H1 (cell line): ENCODE measurements at regions not wholly inside any gene's neighbourhood (a gene's known extent, or its start where the extent isn't known, plus 50 kb on each side); places are given as distances from the start of the nearest gene placed in this dataset.

Source experiments
- CTCF ChIA-PET: fragments of 300-600 bp; sonication (Branson Sonifier 250); formaldehyde crosslinking; loops from one replicate; lab custom pipeline; 2021; ENCODE audit not compliant: partially characterized antibody; lab: Charles Lee
- POLR2A ChIA-PET: fragments of 300-600 bp; sonication (Branson Sonifier 250); formaldehyde crosslinking; loops from one replicate; lab custom pipeline; 2021; ENCODE audit warnings: inconsistent platforms; ENCODE audit not compliant: partially characterized antibody; lab: Charles Lee
- DNase-seq, 2 experiments: peaks; one replicate each; pipeline versions ENCODE4 v3.0.0 to v3.0.0-alpha.2; 2010 to 2022; ENCODE audit warnings: low spot score in 2 of 2, low read depth in 1 of 2, mixed read lengths in 1 of 2
- FAIRE-seq: peaks from 2 replicates; lab custom pipeline; 2011; peaks lifted over from hg19 to GRCh38; lab: Jason Lieb, UNC
- H2AFZ ChIP-seq: 2 replicates; pipeline ENCODE4 v1.8.1; 2012; ENCODE audit warnings: low read length, inconsistent platforms
- H2AK5ac ChIP-seq: 2 replicates; pipeline ENCODE4 v1.6.1; 2013; ENCODE audit warnings: low read depth, low read length
- H2BK120ac ChIP-seq: replicated peaks from 2 replicates; pipeline ENCODE3; 2013; ENCODE audit warnings: low read depth, low read length, inconsistent platforms
- H2BK12ac ChIP-seq: 2 replicates; pipeline ENCODE4 v1.6.1; 2013; ENCODE audit warnings: low read depth, low read length
- H2BK15ac ChIP-seq: 2 replicates; pipeline ENCODE4 v1.6.1; 2013; ENCODE audit warnings: low read length
- H2BK20ac ChIP-seq: 2 replicates; pipeline ENCODE4 v1.6.1; 2013; ENCODE audit warnings: low read length
- H2BK5ac ChIP-seq: 2 replicates; pipeline ENCODE4 v1.6.1; 2013; ENCODE audit warnings: low read depth, low read length
- H3K14ac ChIP-seq: 2 replicates; pipeline ENCODE4 v1.6.1; 2013; ENCODE audit warnings: inconsistent platforms; ENCODE audit not compliant: insufficient read length
- H3K18ac ChIP-seq: 2 replicates; pipeline ENCODE4 v1.6.1; 2013; ENCODE audit warnings: low read length; ENCODE audit errors: extremely low read depth
- H3K23ac ChIP-seq: 2 replicates; pipeline ENCODE4 v1.6.1; 2013; ENCODE audit warnings: inconsistent platforms; ENCODE audit not compliant: insufficient read length
- H3K23me2 ChIP-seq: 2 replicates; pipeline ENCODE4 v1.6.1; 2013; ENCODE audit warnings: low read depth, low read length
- H3K27ac ChIP-seq: 2 replicates; pipeline ENCODE4 v1.6.1; 2011; ENCODE audit warnings: low read depth, low read length, inconsistent platforms
- H3K27me3 ChIP-seq, 4 experiments: replicated peaks in 1 of 4; 1 replicate in 1 of 4; 2 replicates in 3 of 4; pipeline versions ENCODE4 v1.6.1 to v1.8.1; 2011 to 2013; ENCODE audit warnings: low read length in 3 of 4, mild to moderate bottlenecking in 3 of 4, inconsistent platforms in 2 of 4, mixed read lengths in 2 of 4, moderate library complexity in 1 of 4; ENCODE audit not compliant: control insufficient read depth in 3 of 4, insufficient read depth in 3 of 4; ENCODE audit errors: extremely low read depth in 1 of 4
- H3K36me3 ChIP-seq, 4 experiments: 2 replicates each; pipeline versions ENCODE4 v1.6.1 to v1.8.1; 2011 to 2013; ENCODE audit warnings: mild to moderate bottlenecking in 4 of 4, low read length in 3 of 4, moderate library complexity in 2 of 4, control low read depth in 1 of 4, inconsistent platforms in 1 of 4; ENCODE audit not compliant: insufficient read depth in 4 of 4, control insufficient read depth in 2 of 4
- H3K4ac ChIP-seq: replicated peaks from 2 replicates; pipeline ENCODE3; 2013; ENCODE audit warnings: low read length, low read depth, mixed read lengths, inconsistent platforms; ENCODE audit not compliant: insufficient read length
- H3K4me1 ChIP-seq, 4 experiments: replicated peaks in 1 of 4; 1 replicate in 1 of 4; 2 replicates in 3 of 4; pipeline versions ENCODE4 v1.6.1 to v1.8.1; 2011 to 2013; ENCODE audit warnings: low read length in 3 of 4, inconsistent platforms in 2 of 4, mixed read lengths in 1 of 4; ENCODE audit not compliant: insufficient read depth in 4 of 4, control insufficient read depth in 3 of 4
- H3K4me2 ChIP-seq, 2 experiments: 2 replicates each; pipeline versions ENCODE4 v1.6.1 to v1.8.1; 2011 to 2013; ENCODE audit warnings: low read depth in 2 of 2, low read length in 2 of 2, control low read depth in 1 of 2, inconsistent platforms in 1 of 2, mild to moderate bottlenecking in 1 of 2; ENCODE audit not compliant: insufficient read depth in 1 of 2
- H3K4me3 ChIP-seq, 4 experiments: fragments of 200-600, 300-600 bp in 1 of 4; sonication (generic), shearing (Covaris generic), sonication (Bioruptor Twin) in 1 of 4; 2 replicates each; pipeline versions ENCODE4 v1.5.1 to v1.8.1; 2011 to 2016; ENCODE audit warnings: low read length in 4 of 4, low read depth in 3 of 4, control low read depth in 2 of 4, inconsistent platforms in 2 of 4, mild to moderate bottlenecking in 2 of 4, mixed read lengths in 1 of 4, moderate library complexity in 1 of 4; ENCODE audit not compliant: insufficient read depth in 2 of 4; ENCODE audit errors: extremely low read depth in 1 of 4
- H3K56ac ChIP-seq: replicated peaks from 2 replicates; pipeline ENCODE3; 2013; ENCODE audit warnings: low read depth, mild to moderate bottlenecking, mixed read lengths, low read length, inconsistent platforms; ENCODE audit not compliant: insufficient read length
- H3K79me1 ChIP-seq: 2 replicates; pipeline ENCODE4 v1.6.1; 2013; ENCODE audit warnings: low read depth, low read length, control low read depth
- H3K79me2 ChIP-seq, 2 experiments: 2 replicates each; pipeline versions ENCODE4 v1.6.1 to v1.8.1; 2012 to 2013; ENCODE audit warnings: low read length in 2 of 2, mild to moderate bottlenecking in 2 of 2, inconsistent platforms in 1 of 2; ENCODE audit not compliant: insufficient read depth in 2 of 2, control insufficient read depth in 1 of 2
- H3K9ac ChIP-seq, 4 experiments: replicated peaks in 1 of 4; 1 replicate in 1 of 4; 2 replicates in 3 of 4; pipeline versions ENCODE4 v1.6.1 to v1.8.1; 2011 to 2013; ENCODE audit warnings: low read depth in 3 of 4, low read length in 3 of 4, control low read depth in 2 of 4, mild to moderate bottlenecking in 2 of 4, moderate library complexity in 2 of 4, inconsistent platforms in 1 of 4; ENCODE audit errors: extremely low read depth in 1 of 4
- H3K9me3 ChIP-seq, 2 experiments: 2 replicates each; pipeline versions ENCODE4 v1.6.1 to v1.8.1; 2012 to 2013; ENCODE audit warnings: mild to moderate bottlenecking in 2 of 2, moderate library complexity in 2 of 2, control low read depth in 1 of 2, inconsistent platforms in 1 of 2, low read depth in 1 of 2, low read length in 1 of 2, mixed read lengths in 1 of 2; ENCODE audit not compliant: insufficient read depth in 2 of 2
- H4K20me1 ChIP-seq, 2 experiments: replicated peaks in 1 of 2; 2 replicates each; pipeline versions ENCODE3 to v1.8.1; 2011 to 2013; ENCODE audit warnings: inconsistent platforms in 2 of 2, low read length in 2 of 2, mild to moderate bottlenecking in 1 of 2; ENCODE audit not compliant: insufficient read depth in 2 of 2, control insufficient read depth in 1 of 2
- H4K5ac ChIP-seq: 2 replicates; pipeline ENCODE4 v1.6.1; 2013; ENCODE audit warnings: low read length, low read depth, mixed read lengths, inconsistent platforms; ENCODE audit not compliant: insufficient read length
- H4K8ac ChIP-seq: 2 replicates; pipeline ENCODE4 v1.8.0; 2013; ENCODE audit warnings: mild to moderate bottlenecking, moderate library complexity, low read length, inconsistent platforms; ENCODE audit not compliant: insufficient read depth; ENCODE audit errors: extremely low read depth
- H4K91ac ChIP-seq: replicated peaks from 2 replicates; pipeline ENCODE3; 2013; ENCODE audit warnings: low read length, mixed read lengths, inconsistent platforms; ENCODE audit not compliant: insufficient read length
- ASH2L ChIP-seq: fragments of 200-600, 300-600 bp; sonication (generic); IDR thresholded peaks from one replicate; pipeline ENCODE4 v1.7.1; 2017; ENCODE audit warnings: low read length
- EGR1 ChIP-seq: IDR thresholded peaks from 2 replicates; pipeline ENCODE4 v1.6.1; 2011; ENCODE audit warnings: low read depth, low read length, borderline replicate concordance
- WGBS, 2 experiments: shearing (Covaris generic) in 1 of 2; methylation state at CpG; one replicate each; pipeline versions ENCODE4 v1.1.6 to v1.1.7; 2013 to 2015; ENCODE audit warnings: low lambda C conversion rate in 2 of 2, mixed read lengths in 2 of 2, inconsistent platforms in 1 of 2, low coverage in 1 of 2, missing lambda C conversion rate in 1 of 2; ENCODE audit not compliant: insufficient replicate concordance in 2 of 2, insufficient coverage in 1 of 2, insufficient read length in 1 of 2; ENCODE audit errors: extremely low coverage in 1 of 2, missing lambda C conversion rate in 1 of 2; 5-methylcytosine and 5-hydroxymethylcytosine counted together

DNA sequence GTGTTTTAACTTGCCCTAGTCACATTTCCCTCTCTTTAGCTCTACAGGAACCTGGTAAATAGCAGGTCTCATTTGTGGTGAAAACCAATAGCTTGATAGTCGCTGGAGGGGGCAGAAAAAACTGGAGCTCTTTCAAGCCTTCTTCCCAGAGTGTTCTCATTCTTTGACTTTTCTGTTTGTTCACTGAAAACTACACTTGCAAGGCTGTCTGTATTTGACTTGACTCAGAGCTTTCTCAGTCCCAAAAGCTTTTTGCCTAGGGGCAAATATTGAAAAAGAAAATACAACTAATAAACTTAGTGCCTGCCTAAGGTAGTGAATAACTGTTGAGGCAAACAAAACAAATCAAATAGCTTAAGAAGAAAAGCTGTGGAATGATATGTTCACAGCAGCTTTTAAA is 217.1 kb upstream of the CHRM3 start:
- no peak overlapping the region for H3K18ac ChIP-seq
- H3K27ac ChIP-seq, result no peak overlapping the region
- FAIRE-seq, result no peak
- no peak overlapping the region for H3K4ac ChIP-seq
- H3K9me3 ChIP-seq, result 0 out of 4 replicates have a peak, but pooled peaks cover 0 to 5% of the 10 kb centered on the region in 2 experiments
- no peak overlapping the region for H2AK5ac ChIP-seq
- TF ChIP-seq EGR1 (no peak), ASH2L (no peak)
- ChIA-PET POLR2A (no interaction called here), CTCF (interaction anchor here (0.5 kb wide), 1 partner anchor 328 kb away, joined by 3 read pairs; no protein-coding TSS in a partner anchor)
- no peak overlapping the region for H3K56ac ChIP-seq
- no peak overlapping the region for H2BK15ac ChIP-seq
- no peak overlapping the region for H3K23ac ChIP-seq
- 93% methylated on average over 1 of the region's 1 CpG; no CpG with 5 or more reads in 1 of the 2 experiments for WGBS, 2 experiments
- H2BK120ac ChIP-seq, result no peak overlapping the region
- no peaks in the 10 kb centered on the region for H3K79me1 ChIP-seq
- H4K20me1 ChIP-seq, result no peaks in the 10 kb centered on the region
- H2BK12ac ChIP-seq, result no peak overlapping the region
- H4K5ac ChIP-seq, result no peak overlapping the region
- no peak overlapping the region for H4K8ac ChIP-seq
- H2BK5ac ChIP-seq, result no peak overlapping the region
- DNase-seq, result no peak
- no peaks in the 10 kb centered on the region for H3K4me1 ChIP-seq
- H3K9ac ChIP-seq, result no peak overlapping the region
- H3K27me3 ChIP-seq, result no peaks in the 10 kb centered on the region
- no peak overlapping the region for H4K91ac ChIP-seq
- H3K4me3 ChIP-seq, result no peak overlapping the region
- no peaks in the 10 kb centered on the region for H3K36me3 ChIP-seq
- no peak overlapping the region for H2BK20ac ChIP-seq
- 0 out of 2 replicates have a peak overlapping the region, but pooled peaks have one; percentile 26 for H2AFZ ChIP-seq
- H3K4me2 ChIP-seq, result no peak overlapping the region
- H3K23me2 ChIP-seq, result 0 out of 2 replicates have a peak, but pooled peaks cover 1% of the 10 kb centered on the region
- H3K14ac ChIP-seq, result no peak overlapping the region
- no peaks in the 10 kb centered on the region for H3K79me2 ChIP-seq
